Endothelial cell (in vitro differentiated cells): ENCODE measurements at regions not wholly inside any gene's neighbourhood (a gene's known extent, or its start where the extent isn't known, plus 50 kb on each side); places are given as distances from the start of the nearest gene placed in this dataset.

Experiments
- DNase-seq: peaks from one replicate; pipeline ENCODE4 v3.0.0; 2021; ENCODE audit warnings: low spot score
- H3K27ac Mint-ChIP-seq: one replicate; pipeline ENCODE4 v1.8.0; 2021; ENCODE audit warnings: mixed read lengths, inconsistent platforms; ENCODE audit not compliant: unreplicated experiment
- H3K27me3 Mint-ChIP-seq: one replicate; pipeline ENCODE4 v1.8.0; 2021; ENCODE audit warnings: mild to moderate bottlenecking, moderate library complexity, mixed read lengths, inconsistent platforms; ENCODE audit not compliant: unreplicated experiment
- H3K36me3 Mint-ChIP-seq: one replicate; pipeline ENCODE4 v1.8.0; 2021; ENCODE audit warnings: mild to moderate bottlenecking, low read depth, mixed read lengths, inconsistent platforms; ENCODE audit not compliant: unreplicated experiment
- H3K4me1 Mint-ChIP-seq: one replicate; pipeline ENCODE4 v1.8.0; 2021; ENCODE audit warnings: mild to moderate bottlenecking, mixed read lengths, inconsistent platforms; ENCODE audit not compliant: unreplicated experiment
- H3K4me3 Mint-ChIP-seq: one replicate; pipeline ENCODE4 v1.8.0; 2021; ENCODE audit warnings: mild to moderate bottlenecking, mixed read lengths, inconsistent platforms; ENCODE audit not compliant: unreplicated experiment
- H3K9me3 Mint-ChIP-seq: one replicate; pipeline ENCODE4 v1.8.0; 2021; ENCODE audit warnings: mixed read lengths, inconsistent platforms; ENCODE audit not compliant: unreplicated experiment
- CTCF ChIP-seq: fragments of 200-600 bp; sonication (generic); IDR thresholded peaks from one replicate; pipeline ENCODE4 v1.5.0; 2021; ENCODE audit warnings: antibody characterized with exemption; ENCODE audit not compliant: unreplicated experiment

GRCh38 chr5:96499753-96500345 is 66.8 kb upstream of the PCSK1 start:
- H3K27me3 Mint-ChIP-seq, result no peaks in the 10 kb centered on the region
- no peaks in the 10 kb centered on the region for H3K36me3 Mint-ChIP-seq

GRCh38 chr5:96501991-96502646 is 69.1 kb upstream of the PCSK1 start:
- no peak for TF ChIP-seq CTCF
- DNase-seq, result no peak
- H3K9me3 Mint-ChIP-seq, result no peaks in the 10 kb centered on the region
- no peak overlapping the region for H3K27ac Mint-ChIP-seq
- H3K27me3 Mint-ChIP-seq, result no peaks in the 10 kb centered on the region
- H3K4me1 Mint-ChIP-seq, result no peaks in the 10 kb centered on the region
- no peak overlapping the region for H3K4me3 Mint-ChIP-seq
- no peaks in the 10 kb centered on the region for H3K36me3 Mint-ChIP-seq

More at GRCh38 chr5:96499753-96500345, 66.8 kb upstream of the PCSK1 start:
- no peak overlapping the region for H3K4me3 Mint-ChIP-seq
- H3K4me1 Mint-ChIP-seq, result no peaks in the 10 kb centered on the region
- no peak for DNase-seq
- H3K27ac Mint-ChIP-seq, result no peak overlapping the region
- no peak for TF ChIP-seq CTCF
- no peaks in the 10 kb centered on the region for H3K9me3 Mint-ChIP-seq

- no peaks in the 10 kb centered on the region for H3K9me3 Mint-ChIP-seq
- no peaks in the 10 kb centered on the region for H3K27me3 Mint-ChIP-seq
- no peak overlapping the region for H3K4me3 Mint-ChIP-seq
- no peak for DNase-seq
- H3K27ac Mint-ChIP-seq, result no peak overlapping the region
- H3K36me3 Mint-ChIP-seq, result no peaks in the 10 kb centered on the region
- no peak for TF ChIP-seq CTCF
- H3K4me1 Mint-ChIP-seq, result no peaks in the 10 kb centered on the region
Measured at GRCh38 chr5:96503501-96504236, 70.6 kb upstream of the PCSK1 start.

GRCh38 chr5:96506376-96506775 is 73.3 kb upstream of the PCSK1 start:
- no peaks in the 10 kb centered on the region for H3K36me3 Mint-ChIP-seq
- no peaks in the 10 kb centered on the region for H3K4me1 Mint-ChIP-seq
- DNase-seq, result no peak
- H3K4me3 Mint-ChIP-seq, result no peak overlapping the region
- peaks cover 1% of the 10 kb centered on the region for H3K27me3 Mint-ChIP-seq
- no peaks in the 10 kb centered on the region for H3K9me3 Mint-ChIP-seq
- no peak for TF ChIP-seq CTCF
- no peak overlapping the region for H3K27ac Mint-ChIP-seq
